Stimulated activated CD4-positive, alpha-beta T cell treated with anti-CD3 and anti-CD28 coated beads, Interleukin-4, amount 100 ng/mL, for 4 hours (primary cell): ENCODE measurements at regions not wholly inside any gene's neighbourhood (a gene's known extent, or its start where the extent isn't known, plus 50 kb on each side); places are given as distances from the start of the nearest gene placed in this dataset.

ENCODE experiments used
- DNase-seq, 2 experiments: peaks; one replicate each; pipeline ENCODE4 v3.0.0-alpha.2; 2020

DNA sequence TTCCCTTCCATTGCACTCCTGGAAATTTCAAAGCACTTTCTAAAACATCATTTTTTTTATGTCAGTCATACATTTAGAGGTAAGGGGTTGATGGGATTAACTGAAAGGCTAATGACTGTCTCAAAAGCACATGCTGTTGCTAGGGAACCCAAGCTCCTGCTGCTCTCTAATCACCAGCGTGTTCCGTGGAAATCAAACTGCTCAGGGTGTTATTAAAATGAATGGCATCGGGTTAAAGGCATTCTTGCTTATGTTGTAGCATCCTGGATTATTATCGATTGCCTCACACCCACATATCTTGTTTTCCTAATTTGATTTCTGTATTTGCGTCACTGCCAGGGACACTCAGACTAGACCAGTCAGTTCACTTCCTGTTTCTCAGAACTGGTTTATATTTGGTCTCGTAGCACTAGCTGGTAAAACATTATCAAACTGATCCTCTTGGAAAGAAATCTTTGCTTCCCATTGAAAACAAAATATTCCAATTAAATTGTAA is 216.5 kb upstream of the MKLN1 start:
- DNase-seq: no peak

DNA sequence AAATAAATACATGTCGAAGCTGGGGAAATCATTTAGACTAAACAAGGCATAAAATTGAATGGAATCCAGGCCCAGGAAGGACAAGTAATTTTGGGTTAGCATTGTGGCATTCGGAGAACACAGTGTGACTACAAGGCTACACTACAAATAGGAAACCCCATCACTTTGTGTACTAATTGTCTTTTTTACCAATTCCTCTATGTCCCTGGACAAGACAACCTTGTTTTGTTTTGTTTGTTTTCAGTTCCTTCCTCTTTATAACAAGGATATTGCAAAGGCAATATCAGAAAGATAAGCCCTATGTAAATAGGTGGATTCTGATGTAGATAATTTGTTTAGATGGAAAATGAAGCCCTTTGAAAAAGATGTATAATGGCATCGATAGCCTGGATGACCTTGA is 215.9 kb upstream of the MKLN1 start:
- DNase-seq: no peak

DNA sequence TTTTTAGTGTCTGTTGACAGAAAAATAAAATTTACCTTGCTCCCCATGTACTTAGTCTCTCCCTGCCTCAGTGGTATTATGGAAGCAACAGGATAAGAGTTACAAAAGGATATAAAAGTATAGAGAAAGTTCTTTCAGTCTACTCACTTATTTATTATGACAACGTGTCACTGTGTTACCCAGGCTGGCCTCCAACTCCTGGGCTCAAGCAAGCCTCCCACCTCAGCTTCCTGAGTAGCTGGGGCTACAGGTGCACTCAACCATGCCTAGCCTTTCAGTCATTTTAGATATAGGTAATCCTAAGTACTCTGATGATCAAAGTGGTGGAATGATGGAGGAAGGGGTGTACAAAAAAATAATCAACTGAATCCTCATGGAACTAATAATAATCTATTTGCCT is 215.2 kb upstream of the MKLN1 start:
- no peak for DNase-seq

DNA sequence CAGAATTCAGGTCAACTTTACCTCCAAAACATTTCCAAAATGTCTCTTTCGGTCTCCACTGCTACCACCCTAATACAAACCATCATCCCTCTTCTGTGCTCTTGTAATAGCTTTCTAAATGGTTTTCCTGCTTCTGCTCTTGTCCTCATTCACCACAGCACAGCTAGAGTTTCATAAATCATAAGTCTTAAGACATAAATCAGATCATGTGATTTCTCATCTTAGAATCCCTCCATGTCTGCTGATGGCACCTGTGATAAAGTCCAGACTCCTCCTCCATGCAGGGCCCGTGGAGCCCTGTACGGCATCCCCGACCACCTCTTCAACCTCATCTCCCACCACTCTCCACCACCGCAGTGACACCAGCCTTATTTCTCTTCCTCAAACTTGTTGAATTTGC is 212.3 kb upstream of the MKLN1 start:
- no peak for DNase-seq

DNA sequence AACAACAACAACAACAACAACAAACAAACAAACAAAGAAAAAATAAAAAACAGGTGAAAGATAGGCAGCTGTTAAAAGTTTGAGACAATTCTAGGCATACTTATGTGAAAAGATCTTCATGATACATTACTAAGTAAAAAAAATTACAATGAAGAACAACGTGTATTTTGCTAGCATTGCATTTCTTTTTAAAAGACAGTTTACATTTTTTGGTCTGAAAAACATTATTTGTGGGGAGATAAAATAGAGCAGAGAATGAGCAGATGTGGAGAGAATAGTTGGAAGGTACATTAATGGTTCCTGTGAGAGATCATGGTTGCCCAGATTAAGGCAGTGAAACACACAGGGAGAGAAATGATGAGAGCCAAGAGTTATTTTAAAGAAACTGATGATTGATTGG is 210.2 kb upstream of the MKLN1 start:
- no peak for DNase-seq

DNA sequence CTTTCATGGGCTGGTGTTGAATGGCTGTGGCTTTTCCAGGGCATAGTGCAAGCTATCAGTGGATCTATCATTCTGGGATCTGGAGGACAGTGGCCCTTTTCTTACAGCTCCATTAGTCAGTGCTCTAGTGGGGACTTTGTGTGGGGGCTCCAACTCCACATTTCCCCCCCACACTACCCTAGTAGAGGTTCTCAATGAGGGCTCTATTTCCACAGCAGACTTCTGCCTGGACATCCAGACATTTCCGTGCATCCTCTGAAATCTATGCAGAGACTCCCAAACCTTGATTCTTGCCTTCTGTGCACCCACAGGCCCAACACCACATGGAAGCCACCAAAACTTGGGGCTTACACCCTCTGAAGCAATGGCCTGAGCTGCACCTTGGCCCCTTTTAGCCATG is 208.3 kb upstream of the MKLN1 start:
- no peak for DNase-seq

DNA sequence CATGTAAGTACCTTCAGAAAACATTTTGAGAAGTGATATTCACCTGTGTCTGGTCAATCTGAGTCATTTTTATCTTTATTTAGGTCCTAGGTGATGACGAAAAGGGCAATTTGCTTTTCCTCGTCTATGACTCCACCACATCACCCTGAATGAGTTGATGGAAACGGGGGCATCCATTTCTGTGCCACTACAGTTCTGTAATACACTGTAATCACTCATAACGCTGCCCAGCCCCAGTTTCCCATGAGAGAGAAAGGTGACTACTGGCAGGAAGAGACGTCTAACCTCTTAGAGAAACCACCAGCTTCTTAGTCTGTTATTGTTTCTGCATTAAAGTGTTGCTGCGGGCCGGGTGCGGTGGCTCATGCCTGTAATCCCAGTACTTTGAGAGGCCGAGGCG is 205.3 kb upstream of the MKLN1 start:
- no peak for DNase-seq

DNA sequence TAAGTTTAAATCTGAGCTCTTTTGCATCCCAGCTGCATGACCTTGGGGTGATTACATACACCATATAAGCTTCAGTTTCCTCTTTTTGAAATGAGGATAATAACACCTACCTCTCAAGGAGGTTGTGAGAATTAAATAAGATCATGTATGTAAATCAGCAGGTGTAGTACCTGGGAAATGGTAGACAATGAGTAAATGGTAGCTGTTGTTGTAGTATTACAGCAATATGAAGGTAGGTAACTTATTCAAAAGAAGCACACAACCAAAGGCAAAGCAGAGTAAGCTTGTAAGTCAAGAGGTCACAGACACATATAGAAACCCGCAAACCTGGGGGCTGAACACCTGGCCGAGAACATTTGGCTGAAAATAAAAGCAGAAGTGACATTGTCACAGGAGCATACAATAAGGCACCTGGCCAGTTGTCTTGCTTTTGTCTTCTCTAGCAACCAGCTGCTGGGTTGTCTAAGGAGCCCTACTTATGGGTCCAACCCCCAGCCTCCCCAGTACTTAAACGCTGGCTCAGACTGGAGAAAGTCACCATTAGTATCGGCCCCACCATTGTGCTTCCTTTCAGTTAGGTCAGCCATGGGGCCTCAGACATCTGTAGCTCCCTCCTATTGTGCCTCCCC is 203.6 kb upstream of the MKLN1 start:
- no peak for DNase-seq

DNA sequence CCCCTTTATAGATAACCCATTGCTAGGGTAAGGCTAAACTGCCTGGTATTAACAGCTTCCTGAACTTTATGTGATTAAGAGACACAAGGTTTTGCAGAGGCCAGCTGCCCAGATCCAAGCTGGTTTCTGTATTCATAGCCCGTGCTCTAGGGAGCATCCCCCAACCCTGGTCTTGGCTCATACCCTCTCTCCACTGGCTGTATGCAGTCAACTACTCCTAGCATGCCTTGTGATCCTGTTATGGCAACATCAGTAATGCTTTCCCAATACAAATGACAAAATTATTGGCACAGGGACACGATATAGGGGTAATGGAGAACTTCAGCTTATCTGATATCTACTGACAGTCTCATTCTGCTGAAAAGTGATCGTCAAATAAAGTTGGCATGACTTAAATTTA is 202.8 kb upstream of the MKLN1 start:
- no peak for DNase-seq

DNA sequence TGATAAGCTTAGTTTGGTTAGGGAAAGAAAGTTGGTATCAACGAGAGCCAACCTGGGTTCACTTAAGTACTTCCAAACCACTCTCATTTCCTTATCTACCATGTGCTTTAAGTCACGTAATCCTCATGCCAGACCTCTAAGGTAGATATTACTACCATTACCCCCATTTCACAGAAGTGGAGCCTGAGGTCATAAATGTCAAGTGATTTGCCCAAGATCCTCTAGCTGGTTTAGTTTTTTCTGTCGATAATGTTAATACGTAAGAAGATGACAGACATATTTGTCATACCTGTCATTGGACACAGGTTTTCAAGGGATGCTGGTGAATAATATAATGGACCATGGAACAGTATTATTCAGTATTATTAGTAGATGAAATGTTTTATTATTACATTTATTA is 197.4 kb upstream of the MKLN1 start:
- no peak for DNase-seq

DNA sequence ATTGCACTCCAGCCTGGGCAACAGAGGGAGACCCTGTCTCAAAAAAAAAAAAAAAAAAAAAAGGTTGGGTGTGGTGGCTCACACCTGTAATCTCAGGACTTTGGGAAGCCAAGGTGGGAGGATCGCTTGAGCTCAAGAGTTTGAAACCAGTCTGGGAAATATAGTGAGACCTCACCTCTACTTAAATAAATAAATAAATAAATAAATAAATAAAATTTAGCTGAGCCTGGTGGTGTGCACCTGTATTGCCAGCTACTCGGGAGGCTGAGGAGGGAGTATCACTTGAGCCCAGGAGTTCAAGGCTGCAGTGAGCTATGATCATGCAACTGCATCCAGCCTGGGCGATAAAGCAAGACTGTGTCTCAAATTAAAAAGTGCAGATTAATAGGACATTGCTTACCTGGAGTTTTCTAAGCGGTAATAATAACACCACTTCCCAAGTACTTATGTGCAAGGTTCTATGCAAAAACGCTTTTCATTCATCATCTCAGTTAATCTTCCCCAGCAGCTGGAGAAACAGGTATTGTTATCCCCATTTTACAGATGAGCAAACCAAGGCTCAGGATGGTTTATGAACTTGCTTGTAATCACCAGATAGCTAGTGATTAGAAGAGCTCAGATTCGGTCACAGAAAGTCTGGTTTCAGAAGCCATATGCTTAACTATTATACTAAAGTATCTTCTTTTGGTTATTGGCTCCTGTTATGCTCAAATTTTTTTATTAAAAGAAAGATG is 196.5 kb upstream of the MKLN1 start:
- DNase-seq: no peak

DNA sequence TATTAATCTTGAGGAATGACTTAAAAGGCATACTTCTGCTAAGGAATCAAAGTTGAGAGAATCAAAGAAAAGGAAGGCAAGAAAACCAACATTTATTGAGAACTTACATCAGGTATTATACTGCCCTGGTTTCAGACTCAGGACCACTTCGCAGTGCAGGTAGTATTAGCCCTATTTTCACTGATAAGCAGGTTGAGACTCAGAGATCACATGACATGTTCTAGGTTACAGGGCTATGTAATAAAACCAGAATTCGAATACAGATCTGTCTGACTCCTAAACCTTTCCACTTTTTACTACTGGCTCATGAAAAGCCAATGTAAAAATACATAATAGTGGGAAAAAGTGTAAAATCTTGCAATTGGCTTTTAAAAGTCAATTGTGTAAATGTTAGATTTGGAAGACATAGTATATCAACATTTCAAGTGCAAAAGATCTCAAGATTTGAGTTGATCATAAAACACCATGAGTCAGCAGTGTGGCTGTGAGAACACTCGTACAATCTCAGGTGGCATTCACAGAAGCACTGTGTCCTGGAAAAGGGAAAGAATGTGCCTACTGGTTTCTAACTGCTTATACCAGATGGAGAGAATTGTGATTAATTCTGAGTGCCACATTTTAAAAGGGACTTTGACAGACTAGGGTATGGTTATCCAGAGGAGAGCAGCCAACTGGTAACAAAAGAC is 195.8 kb upstream of the MKLN1 start:
- no peak for DNase-seq

DNA sequence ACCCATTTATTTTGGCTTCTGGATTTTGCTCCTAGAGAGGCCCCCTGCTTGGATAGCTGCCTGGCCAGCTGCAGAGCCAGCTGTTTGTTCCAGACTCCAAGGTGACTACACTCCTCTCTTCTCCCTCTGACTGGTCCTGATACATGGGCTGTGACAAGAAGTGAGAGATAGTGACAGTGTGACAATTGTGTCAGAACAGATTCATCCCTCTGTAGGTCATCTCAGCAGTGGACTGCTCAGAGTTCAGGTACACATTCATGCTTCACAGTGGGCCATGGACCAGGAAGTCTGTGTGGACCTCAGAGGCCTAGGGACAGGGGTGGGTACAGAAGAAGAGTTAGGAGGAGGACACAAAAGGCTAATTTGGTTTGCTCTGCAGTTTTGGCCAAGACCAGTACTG is 188.2 kb upstream of the MKLN1 start:
- no peak for DNase-seq

DNA sequence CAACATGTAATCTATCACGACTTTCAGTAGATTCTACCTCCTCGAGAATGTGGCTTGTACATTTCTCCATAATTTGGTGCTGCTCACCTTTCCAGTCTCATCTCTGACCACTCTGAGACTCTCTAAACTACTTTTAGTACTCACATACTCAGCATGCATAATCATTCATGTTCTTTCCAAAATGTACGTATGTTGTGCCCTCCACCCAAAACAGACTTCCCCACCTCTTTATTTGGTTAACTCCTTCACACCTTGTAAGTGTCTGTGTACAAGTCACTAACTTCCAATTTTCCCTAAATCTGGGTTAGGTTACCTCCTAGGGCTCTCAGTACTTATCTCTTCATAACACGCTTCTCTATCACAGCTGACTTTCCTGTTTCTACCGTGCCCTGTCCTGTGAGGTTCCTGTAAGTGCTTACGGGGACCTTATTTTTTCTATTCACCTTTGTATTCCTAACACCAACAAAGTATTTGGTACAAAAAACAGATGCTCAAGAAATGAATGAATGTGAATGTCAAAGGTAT is 186.2 kb upstream of the MKLN1 start:
- DNase-seq: no peak

DNA sequence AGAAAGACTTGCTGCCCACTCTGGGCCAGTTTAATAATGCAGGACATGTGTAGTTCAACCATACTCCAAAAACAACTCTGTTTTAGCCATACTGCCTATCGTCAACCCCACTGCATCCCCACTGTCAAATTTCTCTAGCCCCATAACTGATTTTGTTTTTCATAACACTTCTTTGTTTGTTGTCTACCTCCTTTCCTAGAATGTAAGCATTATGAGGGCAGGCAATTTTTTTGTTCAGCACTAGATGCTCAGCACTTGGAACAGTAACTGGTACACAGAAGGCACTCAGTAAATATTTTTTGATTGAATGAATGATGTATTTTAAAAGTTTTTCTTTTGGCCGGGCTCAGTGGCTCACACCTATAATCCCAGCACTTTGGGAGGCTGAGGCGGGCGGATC is 183.8 kb upstream of the MKLN1 start:
- DNase-seq: no peak

DNA sequence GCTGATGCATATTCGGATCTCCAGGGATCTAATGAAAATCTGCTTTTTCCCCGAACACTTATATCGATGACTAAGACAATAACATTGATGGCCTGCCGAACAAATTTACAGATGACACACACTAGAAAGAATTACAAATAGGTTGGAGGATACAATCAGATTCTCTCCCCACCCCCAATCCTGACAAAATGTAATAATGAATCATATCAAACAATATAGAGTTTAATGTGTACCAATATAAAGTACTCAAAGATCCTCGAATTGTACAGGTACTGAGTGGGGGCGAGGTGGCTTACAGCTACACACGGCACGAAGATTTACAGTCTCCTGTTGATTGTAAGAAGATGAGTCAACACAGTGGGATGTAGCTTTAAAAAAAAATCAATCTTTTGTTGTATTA is 182.7 kb upstream of the MKLN1 start:
- DNase-seq: no peak

DNA sequence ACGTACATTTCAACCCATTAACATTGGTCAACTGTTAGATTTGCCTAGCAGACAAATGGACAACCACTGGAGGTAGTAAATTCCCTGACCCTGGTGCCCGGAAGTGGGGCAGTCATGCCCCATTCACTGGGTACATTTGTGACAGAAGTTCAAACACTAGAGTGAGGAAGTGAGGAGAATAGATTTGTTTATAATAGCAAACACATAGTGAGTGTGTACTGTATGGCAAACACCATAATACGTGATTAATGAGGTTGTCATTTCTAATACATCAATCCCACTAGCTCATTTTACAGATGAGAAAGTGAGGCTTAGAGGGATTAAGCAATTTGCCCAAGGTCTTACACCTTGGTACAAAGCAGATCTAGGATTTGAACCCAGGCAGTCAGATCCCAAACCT is 181.9 kb upstream of the MKLN1 start:
- no peak for DNase-seq

DNA sequence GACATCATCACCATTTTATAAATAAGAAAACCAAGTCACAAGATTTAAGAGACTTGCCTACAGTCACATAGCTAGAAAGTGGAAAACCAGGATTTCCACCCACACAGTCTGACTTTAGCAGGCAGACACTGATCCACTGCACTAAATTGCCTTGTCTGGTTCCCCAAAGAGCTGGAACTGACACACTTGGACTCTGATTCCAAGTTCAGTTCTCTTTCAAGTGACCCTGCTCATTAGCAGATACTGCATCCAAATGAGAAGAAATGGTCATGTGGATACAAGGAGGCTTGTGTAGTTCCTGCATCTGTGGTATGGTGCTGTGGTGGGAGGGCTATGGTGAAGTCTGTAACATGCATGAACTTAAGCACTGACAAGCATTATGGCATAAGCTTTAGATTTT is 180.1 kb upstream of the MKLN1 start:
- DNase-seq: no peak

DNA sequence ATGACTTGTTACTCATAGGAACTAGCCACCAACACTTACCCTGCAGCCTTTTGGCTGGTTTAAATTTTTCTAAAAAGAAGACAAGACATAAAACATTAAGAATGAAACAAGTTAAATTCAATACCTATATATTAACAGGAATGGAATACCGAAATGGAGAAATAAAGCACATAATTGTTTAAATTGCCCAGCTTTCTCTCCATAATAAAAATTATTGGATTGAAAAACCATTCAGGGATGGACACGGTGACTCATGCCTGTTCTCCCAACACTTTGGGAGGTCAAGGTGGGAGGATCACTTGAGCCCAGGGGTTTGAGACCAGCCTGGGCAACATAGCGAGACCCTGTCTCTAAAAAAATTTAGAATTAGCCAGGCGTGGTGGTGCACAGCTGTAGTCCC is 179.4 kb upstream of the MKLN1 start:
- no peak for DNase-seq

DNA sequence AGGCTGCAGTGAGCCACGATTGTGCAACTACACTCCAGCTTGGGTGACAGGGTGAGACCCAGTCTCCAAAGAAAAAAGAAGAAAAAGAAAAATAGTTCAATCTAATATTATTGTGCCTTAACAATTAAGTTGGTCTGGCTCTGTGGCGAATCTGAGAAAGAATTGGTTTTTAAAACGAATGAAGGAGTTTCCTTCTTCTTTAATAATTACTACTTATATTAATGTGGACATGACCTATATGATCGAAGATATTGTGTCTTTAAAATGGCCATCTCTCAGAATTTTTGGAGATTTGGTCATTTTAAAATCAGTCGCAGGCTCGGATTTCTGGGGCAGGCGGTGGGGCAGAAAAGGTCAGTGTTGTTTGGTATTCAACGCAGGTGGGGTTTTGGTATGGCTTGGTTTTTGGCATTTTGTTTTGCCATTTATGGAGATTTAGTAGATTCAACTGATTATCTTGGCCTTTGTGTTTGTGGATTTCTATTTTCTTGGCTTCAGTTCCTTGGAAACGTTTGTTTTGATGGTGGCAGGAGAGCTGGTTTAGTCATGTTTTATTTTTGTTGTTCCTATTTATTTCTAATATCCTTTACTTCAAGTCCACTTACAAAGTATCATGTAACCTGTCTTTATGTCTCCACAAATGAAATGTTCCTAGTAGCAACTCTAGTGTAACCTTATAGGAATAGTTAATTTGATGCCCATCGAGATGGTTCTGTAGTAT is 178.8 kb upstream of the MKLN1 start:
- no peak for DNase-seq

DNA sequence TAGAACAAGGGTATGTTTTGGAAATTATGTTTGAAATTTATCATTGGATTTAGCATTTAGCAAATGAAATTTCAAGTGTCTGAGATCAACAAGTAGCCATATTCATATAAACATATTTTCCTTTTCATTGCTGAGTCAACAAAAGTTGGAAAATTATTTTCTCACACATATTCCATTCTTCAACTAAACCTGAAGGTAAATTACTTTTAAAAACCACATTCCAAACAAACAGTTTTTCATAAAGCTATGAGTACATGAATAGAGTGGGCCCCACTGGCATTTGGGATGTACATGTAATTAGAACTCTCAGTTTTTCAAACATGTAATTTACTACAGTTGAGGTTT is 178.3 kb upstream of the MKLN1 start:
- DNase-seq: no peak

DNA sequence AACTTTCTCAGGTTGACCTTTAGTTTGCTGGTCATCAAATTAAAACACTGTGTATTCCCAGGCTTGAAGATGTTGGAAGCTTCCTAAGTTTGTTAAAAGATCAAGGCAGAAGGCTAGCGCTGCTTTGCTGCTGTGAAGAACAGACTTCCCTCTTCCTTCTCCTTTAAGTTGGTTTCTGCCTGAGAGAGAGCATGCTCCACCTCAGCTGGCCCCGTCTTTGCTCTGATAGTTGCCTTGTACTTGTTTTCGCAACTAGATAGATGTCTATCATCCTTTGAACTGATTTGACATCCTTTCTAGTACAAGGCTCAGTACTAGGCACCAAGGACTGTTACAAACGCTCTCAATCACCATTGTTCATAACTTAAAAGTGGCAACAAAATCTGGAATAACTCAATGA is 177.8 kb upstream of the MKLN1 start:
- DNase-seq: no peak

DNA sequence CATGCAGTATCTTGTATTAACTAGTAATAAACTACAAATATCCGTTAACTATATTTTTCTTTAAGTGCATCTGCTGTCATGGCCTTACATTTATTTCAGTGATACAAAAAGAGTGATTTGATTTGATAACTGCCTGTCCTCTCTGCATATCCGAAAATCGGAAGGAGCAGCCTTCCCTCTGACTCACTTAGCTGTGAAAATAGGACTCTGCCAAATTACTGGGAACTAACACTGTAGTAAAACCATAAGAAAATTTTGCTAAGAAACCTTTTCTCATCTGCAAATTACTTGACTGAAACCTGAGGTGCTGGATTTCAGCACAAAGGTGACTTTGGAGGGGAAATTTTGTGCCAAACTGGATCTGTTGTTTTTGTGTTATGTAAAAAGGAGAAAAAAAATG is 176.6 kb upstream of the MKLN1 start:
- DNase-seq: no peak

DNA sequence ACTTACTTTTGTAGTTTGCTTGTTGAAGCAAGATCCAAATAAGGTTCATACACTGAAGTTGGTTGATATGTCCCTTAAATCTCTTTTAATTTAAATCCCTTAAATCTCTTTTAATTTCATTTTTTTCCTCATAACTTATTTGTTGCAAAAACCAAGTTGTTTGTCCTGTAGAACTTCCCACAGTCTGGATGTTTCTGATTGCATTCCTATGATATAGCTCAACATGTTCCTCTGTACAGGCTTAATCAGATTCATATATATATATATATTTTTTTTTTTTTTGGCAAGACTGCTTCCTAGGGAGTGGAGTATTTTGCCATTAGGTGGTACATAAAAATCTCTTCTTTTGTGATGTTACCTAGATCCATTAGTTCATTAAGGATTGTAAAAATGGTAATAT is 174.9 kb upstream of the MKLN1 start:
- DNase-seq: no peak
